Pancreas (tissue), 10 donors: ENCODE measurements at regions not wholly inside any gene's neighbourhood (a gene's known extent, or its start where the extent isn't known, plus 50 kb on each side); places are given as distances from the start of the nearest gene placed in this dataset.

ENCODE experiments used
- ATAC-seq, 4 donors: fragments of 200-7000 bp; cut with Tn5 transposase; one replicate each; pipeline versions ENCODE4 v1.8.0 to v1.9.1; 2020; ENCODE audit warnings: mild to moderate bottlenecking in 4 of 4, moderate library complexity in 4 of 4
- DNase-seq, 6 donors: peaks; one replicate each; pipeline ENCODE4 v3.0.0-alpha.2; 2020
- FAIRE-seq: peaks from 2 replicates; lab custom pipeline; 2012; peaks lifted over from hg19 to GRCh38; lab: Jason Lieb, UNC
- H3K27ac ChIP-seq, 4 donors: fragments of 200-600 bp; sonication (generic); 1 replicate in 3 of 4; 2 replicates in 1 of 4; pipeline versions ENCODE4 v1.5.0 to v1.8.0; 2020
- H3K27me3 ChIP-seq, 4 donors: fragments of 200-600 bp; one replicate each; pipeline ENCODE4 v1.8.0; 2021
- H3K36me3 ChIP-seq, 3 donors: fragments of 200-600 bp; sonication (generic) in 1 of 3; one replicate each; pipeline versions ENCODE4 v1.5.0 to v1.8.0; 2020 to 2021
- H3K4me1 ChIP-seq, 3 donors: fragments of 200-600 bp; one replicate each; pipeline ENCODE4 v1.8.0; 2021
- H3K4me3 ChIP-seq, 4 donors: fragments of 200-600 bp; sonication (generic) in 2 of 4; one replicate each; pipeline versions ENCODE4 v1.5.0 to v1.8.0; 2020 to 2021
- H3K9me3 ChIP-seq, 4 donors: fragments of 200-600 bp; one replicate each; pipeline ENCODE4 v1.8.0; 2021
- CTCF ChIP-seq, 4 donors: fragments of 200-600 bp; sonication (generic) in 3 of 4; IDR thresholded peaks; one replicate each; pipeline versions ENCODE4 v1.5.0 to v1.8.0; 2021; ENCODE audit warnings: antibody characterized with exemption in 4 of 4
- WGBS, 2 donors: extraction: QIAGEN DNeasy Blood & Tissue Kit; methylation state at CpG; one replicate each; pipeline ENCODE4 v1.1.7; 2013; 5-methylcytosine and 5-hydroxymethylcytosine counted together
- intact Hi-C, 3 donors: fragments of 100-400 bp; cut with DNase I; formaldehyde crosslinking; loops; one replicate each; pipeline versions ENCODE4 v1.11.1 to v1.14.2; 2022
- donor health status: healthy with polysubstance abuse.
- donor health status: DM: no; HTN: no; CAD: no; lungs with moderate emphysema.
- donor health status: DM: no; HTN: no; CAD: no.
- donor health status: control.
- donor health status: control.
- donor health status: Bipolar disorder and iron deficiency.
- donor health status: DM: yes; HTN: yes; CAD: no.
- donor health status: DM: no; HTN: no; CAD: no.
- donor health status: DM: no; HTN: no; CAD: no.
- donor health status: DM: yes; HTN: yes; CAD: no.

- DNase-seq (no peak), FAIRE-seq (no peak), ATAC-seq (no peak)
- Histone ChIP-seq H3K27me3 (no peaks in the 10 kb centered on the region), H3K36me3 (no peaks in the 10 kb centered on the region), H3K4me3 (no peak overlapping the region), H3K9me3 (no peaks in the 10 kb centered on the region), H3K4me1 (no peaks in the 10 kb centered on the region), H3K27ac (no peak overlapping the region)
- 85% methylated on average over 5 of the region's 5 CpGs for WGBS, 2 donors
- no peak for TF ChIP-seq CTCF (IDR thresholded peaks at IDR 0.05)
- intact Hi-C loops: no loop called here
Measured at GRCh38 chr2:760001-760400, 82.8 kb upstream of the TMEM18 start.

DNA sequence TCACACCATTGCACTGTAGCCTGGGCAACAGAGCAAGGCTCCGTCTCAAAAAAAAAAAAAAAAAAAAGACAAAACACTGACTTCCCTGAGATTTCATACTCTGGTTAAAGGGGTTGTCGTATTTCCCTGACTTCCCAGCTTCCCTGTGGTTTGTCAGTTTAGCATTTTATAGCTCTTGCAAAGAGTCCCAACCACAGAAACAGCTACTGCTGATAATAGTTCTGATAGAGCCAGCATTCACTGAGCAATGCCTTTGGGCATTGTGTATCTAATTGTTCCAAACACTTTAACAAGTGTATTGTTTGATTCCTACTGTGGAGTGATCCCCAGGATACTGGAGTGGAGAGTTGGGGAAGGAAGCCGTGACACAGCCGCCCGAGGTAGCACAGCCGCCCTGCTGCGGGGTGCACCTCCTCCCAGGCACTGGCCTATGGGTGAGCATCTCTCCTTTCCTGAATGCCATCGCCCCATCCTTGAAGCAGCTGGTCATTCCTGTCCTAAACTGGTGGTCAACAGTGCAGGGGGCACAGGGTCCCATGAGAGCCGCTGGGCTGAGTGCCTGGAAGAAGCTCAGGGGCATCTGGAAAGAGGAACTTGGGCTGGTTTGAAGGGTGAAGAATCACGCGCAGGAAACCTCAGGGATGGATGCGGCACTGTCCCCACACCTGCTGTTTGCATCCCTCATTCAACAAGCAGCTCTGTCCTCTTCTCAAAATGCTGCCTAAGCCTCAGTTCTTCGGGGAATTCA lies 81.0 kb upstream of the TMEM18 start:
- intact Hi-C loops: no loop called here
- no peak overlapping the region for H3K4me3 ChIP-seq
- no peak for ATAC-seq
- no peak overlapping the region for H3K27ac ChIP-seq
- H3K9me3 ChIP-seq: no peaks in the 10 kb centered on the region
- TF ChIP-seq CTCF (IDR thresholded peaks at IDR 0.05): no peak
- no peak for DNase-seq
- no peak for FAIRE-seq
- H3K4me1 ChIP-seq: no peaks in the 10 kb centered on the region
- no peaks in the 10 kb centered on the region for H3K27me3 ChIP-seq
- WGBS, 2 donors: 79 to 88% methylated on average over 12 to 13 of the region's 13 CpGs
- no peaks in the 10 kb centered on the region for H3K36me3 ChIP-seq

DNA sequence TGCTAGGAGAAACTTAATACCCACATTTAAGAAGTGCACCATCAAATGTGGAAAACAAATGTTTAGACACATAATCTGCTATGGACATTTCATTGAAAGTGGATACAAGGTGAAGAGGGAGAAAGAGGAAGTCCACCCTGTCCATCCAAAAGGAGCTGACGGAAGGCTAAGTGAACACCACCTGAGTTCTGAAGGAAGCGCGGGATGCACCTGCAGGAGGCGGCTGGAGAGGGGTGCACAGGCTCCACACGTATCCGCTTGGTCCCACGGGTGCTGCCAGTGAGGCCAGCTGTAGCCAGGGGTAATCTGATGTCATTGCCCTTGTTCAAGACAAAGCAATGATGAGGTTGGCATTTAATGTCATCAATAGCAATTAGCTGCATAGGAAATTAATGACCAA lies 75.9 kb upstream of the TMEM18 start:
- Histone ChIP-seq H3K4me3 (no peak overlapping the region), H3K27me3 (no peaks in the 10 kb centered on the region), H3K36me3 (no peaks in the 10 kb centered on the region), H3K27ac (no peak overlapping the region), H3K4me1 (no peaks in the 10 kb centered on the region), H3K9me3 (no peaks in the 10 kb centered on the region)
- ATAC-seq: no peak
- intact Hi-C loops: no loop called here
- FAIRE-seq: no peak
- no peak for TF ChIP-seq CTCF (IDR thresholded peaks at IDR 0.05)
- no peak for DNase-seq
- WGBS, 2 donors: 87 to 91% methylated on average over 7 of the region's 7 CpGs

DNA sequence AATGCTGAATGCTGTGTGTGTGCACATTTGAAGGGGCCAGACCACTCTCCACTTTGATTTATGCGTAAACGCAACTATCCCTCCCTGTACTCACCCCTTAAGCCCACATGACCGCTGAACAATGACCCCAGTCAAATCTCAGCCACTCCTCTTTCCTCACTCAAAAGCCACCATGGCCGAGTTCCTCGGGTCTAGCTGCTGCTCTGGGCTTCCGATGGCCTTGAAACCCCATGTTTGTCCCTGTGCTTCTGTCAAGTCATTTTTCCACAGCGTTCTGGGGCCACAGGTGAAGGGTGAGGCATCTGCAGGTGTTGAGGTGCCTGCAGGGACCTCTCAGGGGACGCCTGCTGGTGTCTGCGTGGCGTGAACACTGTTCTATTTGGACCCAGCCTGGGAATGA lies 74.3 kb upstream of the TMEM18 start:
- Histone ChIP-seq H3K4me1 (no peaks in the 10 kb centered on the region), H3K27ac (no peak overlapping the region), H3K36me3 (no peaks in the 10 kb centered on the region), H3K4me3 (no peak overlapping the region), H3K9me3 (no peaks in the 10 kb centered on the region), H3K27me3 (no peaks in the 10 kb centered on the region)
- ATAC-seq: no peak
- WGBS, 2 donors: 62% methylated on average over 10 of the region's 10 CpGs
- TF ChIP-seq CTCF (IDR thresholded peaks at IDR 0.05): no peak
- FAIRE-seq: no peak
- intact Hi-C loops: no loop called here
- DNase-seq: no peak

DNA sequence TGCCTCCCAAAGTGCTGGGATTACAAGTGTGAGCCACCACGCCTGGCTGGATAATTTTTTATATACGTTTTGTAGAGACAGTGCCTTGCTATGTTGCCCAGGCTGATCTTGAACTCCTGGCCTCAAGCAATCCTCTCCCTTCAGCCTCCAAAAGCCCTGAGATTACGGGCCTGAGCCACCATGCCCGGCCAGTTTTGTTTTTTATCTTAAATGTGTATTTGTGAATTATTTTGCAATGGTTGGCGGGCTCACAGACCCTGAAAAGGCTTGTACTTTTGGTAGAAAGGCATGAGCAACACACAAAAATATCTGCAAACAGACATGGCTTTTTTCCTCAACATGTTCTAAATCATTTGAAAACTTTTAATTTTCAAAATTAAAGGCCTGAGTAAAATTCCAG lies 73.4 kb upstream of the TMEM18 start:
- H3K4me3 ChIP-seq: no peak overlapping the region
- intact Hi-C loops: no loop called here
- no peak for FAIRE-seq
- H3K4me1 ChIP-seq: no peaks in the 10 kb centered on the region
- no peaks in the 10 kb centered on the region for H3K9me3 ChIP-seq
- WGBS, 2 donors: 73 to 87% methylated on average over 5 of the region's 5 CpGs
- DNase-seq: no peak
- no peak overlapping the region for H3K27ac ChIP-seq
- no peaks in the 10 kb centered on the region for H3K36me3 ChIP-seq
- ATAC-seq: no peak
- H3K27me3 ChIP-seq: no peaks in the 10 kb centered on the region
- TF ChIP-seq CTCF (IDR thresholded peaks at IDR 0.05): no peak
